Activated CD4-positive, alpha-beta T cell treated with anti-CD3 and anti-CD28 coated beads for 36 hours (primary cell): ENCODE measurements at regions not wholly inside any gene's neighbourhood (a gene's known extent, or its start where the extent isn't known, plus 50 kb on each side); places are given as distances from the start of the nearest gene placed in this dataset.

Experiments
- ATAC-seq: fragments of 200-7000 bp; cut with Tn5 transposase; one replicate; pipeline ENCODE4 v1.10.0; 2021; ENCODE audit warnings: mild to moderate bottlenecking, moderate library complexity
- CTCF ChIA-PET: fragments of 350-600 bp; sonication (Branson Sonifier 250); formaldehyde crosslinking; loops from one replicate; lab custom pipeline; 2021; ENCODE audit warnings: antibody characterized with exemption; lab: Charles Lee
- POLR2A ChIA-PET: fragments of 350-600 bp; sonication (Branson Sonifier 250); formaldehyde crosslinking; loops from one replicate; lab custom pipeline; 2021; ENCODE audit warnings: antibody characterized with exemption, inconsistent platforms; lab: Charles Lee
- DNase-seq: peaks from one replicate; pipeline ENCODE4 v3.0.0-alpha.2; 2020
- H3K27ac Mint-ChIP-seq: one replicate; pipeline ENCODE4 v1.8.0; 2021; ENCODE audit warnings: mixed read lengths
- H3K27me3 Mint-ChIP-seq: one replicate; pipeline ENCODE4 v1.8.0; 2021; ENCODE audit warnings: mixed read lengths
- H3K36me3 Mint-ChIP-seq: one replicate; pipeline ENCODE4 v1.8.0; 2021; ENCODE audit warnings: low read depth, mixed read lengths
- H3K4me1 Mint-ChIP-seq: one replicate; pipeline ENCODE4 v1.8.0; 2021; ENCODE audit warnings: mixed read lengths
- H3K4me3 Mint-ChIP-seq: one replicate; pipeline ENCODE4 v1.8.0; 2021; ENCODE audit warnings: mild to moderate bottlenecking, moderate library complexity, mixed read lengths
- H3K9me3 Mint-ChIP-seq: one replicate; pipeline ENCODE4 v1.8.0; 2021; ENCODE audit warnings: low read depth, mixed read lengths
- intact Hi-C, 2 experiments: fragments of 100-400 bp; cut with DNase I in 1 of 2; cut with micrococcal nuclease in 1 of 2; formaldehyde crosslinking; loops; one replicate each; pipeline versions ENCODE4 v1.14.2 to v1.15.1; 2022 to 2024; cut with DNase I, micrococcal nuclease

DNA sequence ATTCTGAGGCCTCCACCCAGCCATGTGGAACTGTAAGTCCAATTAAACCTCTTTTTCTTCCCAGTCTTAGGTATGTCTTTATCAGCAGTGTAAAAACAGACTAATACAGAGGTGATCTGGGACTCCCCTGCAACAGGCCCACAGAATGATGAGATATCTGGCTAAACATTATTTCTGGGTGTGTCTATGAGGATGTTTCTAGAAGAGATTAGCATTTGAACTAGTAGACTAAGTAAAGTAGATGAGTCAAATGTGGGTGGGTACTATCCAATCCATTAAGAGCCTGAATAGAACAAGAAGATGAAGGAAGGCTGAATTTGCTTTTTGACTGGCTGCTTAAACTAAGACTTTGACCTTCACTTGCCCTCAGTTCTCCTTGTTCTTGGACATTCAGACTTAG, 396.5 kb upstream of the LRRC7 start:
- no peaks in the 10 kb centered on the region for H3K4me1 Mint-ChIP-seq
- DNase-seq (no peak), ATAC-seq (no peak)
- peaks cover 2% of the 10 kb centered on the region for H3K9me3 Mint-ChIP-seq
- H3K4me3 Mint-ChIP-seq: no peak overlapping the region
- intact Hi-C loops: no loop called here
- ChIA-PET POLR2A (no interaction called here), CTCF (interaction anchor here (1.1 kb wide), 1 partner anchor 8 kb away, joined by 3 read pairs; no protein-coding TSS in a partner anchor)
- no peak overlapping the region for H3K27ac Mint-ChIP-seq
- H3K27me3 Mint-ChIP-seq: no peaks in the 10 kb centered on the region
- H3K36me3 Mint-ChIP-seq: no peaks in the 10 kb centered on the region

DNA sequence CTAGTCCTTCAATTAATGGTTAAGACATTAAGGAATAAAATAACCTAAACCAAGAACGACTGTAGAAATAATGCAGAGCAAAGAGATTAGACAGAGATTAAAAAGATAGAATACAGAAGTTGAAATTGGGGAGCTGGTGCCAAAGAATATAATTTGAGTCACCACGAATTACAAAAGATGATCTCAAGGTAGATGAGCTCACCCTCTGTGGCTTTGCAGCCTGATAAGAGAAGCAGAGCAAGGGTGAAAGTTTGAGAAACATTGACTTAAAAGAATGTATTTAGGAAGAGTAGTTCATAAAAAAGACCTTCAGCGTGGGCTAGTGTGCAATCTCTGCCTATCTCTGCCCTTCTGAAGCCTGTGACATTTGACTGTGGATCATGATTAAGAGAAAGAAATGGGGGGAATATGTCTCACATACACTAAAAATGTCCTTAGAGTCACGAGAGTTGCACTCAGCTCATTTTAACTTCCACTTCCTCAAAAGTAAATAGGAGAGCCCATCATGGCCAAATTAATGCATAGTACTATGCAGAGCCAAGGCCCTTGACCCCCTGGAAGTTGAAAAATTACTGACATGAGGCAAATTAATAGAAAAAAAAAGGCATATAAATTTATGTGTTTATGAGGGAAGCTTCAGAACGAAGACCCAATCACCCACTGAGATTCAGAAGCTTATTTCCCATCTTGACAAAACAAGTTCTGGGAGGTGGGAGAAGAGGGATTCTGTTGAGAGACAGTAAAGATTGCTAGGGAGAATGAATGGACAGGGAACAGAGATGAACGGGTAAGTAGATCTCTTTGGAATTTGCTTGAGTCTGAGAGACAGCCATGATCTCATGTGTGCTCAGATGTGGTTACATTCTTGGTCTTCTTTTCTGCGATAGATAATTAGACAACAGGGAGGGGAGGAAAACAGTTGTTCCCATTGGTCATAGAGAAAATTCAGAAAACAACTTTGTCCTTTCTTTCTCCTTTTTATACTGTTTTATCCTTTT, 395.4 kb upstream of the LRRC7 start:
- no peaks in the 10 kb centered on the region for H3K36me3 Mint-ChIP-seq
- H3K4me3 Mint-ChIP-seq: no peak overlapping the region
- ATAC-seq (no peak), DNase-seq (no peak)
- H3K27ac Mint-ChIP-seq: no peak overlapping the region
- intact Hi-C loops: no loop called here
- no peaks in the 10 kb centered on the region for H3K9me3 Mint-ChIP-seq
- CTCF ChIA-PET: interaction anchor here (1.1 kb wide), 1 partner anchor 9 kb away, joined by 3 read pairs; no protein-coding TSS in a partner anchor
- no peaks in the 10 kb centered on the region for H3K27me3 Mint-ChIP-seq
- POLR2A ChIA-PET: no interaction called here
- H3K4me1 Mint-ChIP-seq: no peaks in the 10 kb centered on the region

DNA sequence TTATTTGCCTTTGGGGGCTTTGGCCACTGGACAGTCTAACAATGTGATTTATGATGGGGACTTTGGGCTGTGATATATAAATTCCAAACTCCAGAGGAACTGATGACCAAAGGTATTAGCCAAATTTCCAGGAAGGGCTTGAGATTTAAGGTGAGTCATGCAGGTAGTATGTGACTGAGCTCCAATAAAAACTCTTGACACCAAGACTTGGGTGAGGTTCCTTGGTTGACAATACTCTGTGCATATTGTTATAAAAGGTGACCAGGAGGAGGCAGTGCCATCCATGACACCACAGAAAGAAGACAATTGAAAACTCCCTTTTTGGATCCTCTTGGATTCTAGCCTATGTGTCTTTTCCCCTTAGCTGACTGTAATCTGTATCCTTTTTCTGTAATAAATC, 392.7 kb upstream of the LRRC7 start:
- H3K36me3 Mint-ChIP-seq: no peaks in the 10 kb centered on the region
- ATAC-seq (no peak), DNase-seq (no peak)
- H3K4me1 Mint-ChIP-seq: no peaks in the 10 kb centered on the region
- no peak overlapping the region for H3K27ac Mint-ChIP-seq
- intact Hi-C loops: no loop called here
- no peak overlapping the region for H3K4me3 Mint-ChIP-seq
- POLR2A ChIA-PET: no interaction called here
- H3K27me3 Mint-ChIP-seq: no peaks in the 10 kb centered on the region
- CTCF ChIA-PET: no interaction called here
- peaks cover 1% of the 10 kb centered on the region for H3K9me3 Mint-ChIP-seq

DNA sequence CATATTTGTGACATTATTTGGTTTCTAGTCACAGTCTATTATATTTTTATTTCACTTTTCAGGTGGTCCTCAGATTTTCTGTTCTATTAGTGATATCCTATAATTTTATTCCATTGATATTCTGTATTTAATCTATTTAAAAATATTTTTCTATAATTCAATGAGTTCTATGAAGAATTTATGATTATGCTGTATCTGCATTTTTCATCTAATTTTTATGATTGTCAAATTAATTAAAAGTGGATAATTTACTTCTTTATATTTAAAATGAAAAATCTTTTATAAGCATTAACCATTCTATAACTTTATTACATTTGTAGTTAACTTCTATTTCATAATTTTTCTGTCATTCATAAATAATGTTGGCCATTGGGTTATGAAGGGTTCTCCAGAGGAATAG, 387.4 kb upstream of the LRRC7 start:
- Mint-ChIP-seq H3K4me1 (no peaks in the 10 kb centered on the region), H3K27me3 (no peaks in the 10 kb centered on the region), H3K27ac (no peak overlapping the region), H3K4me3 (no peak overlapping the region), H3K9me3 (peaks cover 1% of the 10 kb centered on the region), H3K36me3 (no peaks in the 10 kb centered on the region)
- ChIA-PET CTCF (interaction anchor here (1.2 kb wide), 1 partner anchor 21 kb away, joined by 3 read pairs; no protein-coding TSS in a partner anchor), POLR2A (no interaction called here)
- intact Hi-C loops: no loop called here
- no peak for DNase-seq
- no peak for ATAC-seq

DNA sequence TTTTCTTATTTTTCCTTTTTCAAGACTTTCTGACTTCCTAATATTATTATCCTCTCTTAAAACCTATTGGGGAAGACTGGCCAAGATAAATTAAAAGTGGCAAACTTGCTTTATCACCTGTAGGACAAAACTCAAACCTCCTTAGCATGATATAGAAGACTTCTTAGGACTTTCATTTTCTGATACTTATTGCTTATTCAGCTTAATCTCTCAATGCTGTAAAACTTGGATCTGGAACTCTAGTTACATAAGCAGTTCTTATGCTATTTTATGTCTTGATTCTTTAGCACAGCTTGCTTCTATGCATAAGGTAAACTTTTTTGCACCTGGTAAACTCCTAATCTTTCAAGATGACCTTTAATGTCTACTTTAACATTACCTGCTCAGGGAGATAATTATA, 382.3 kb upstream of the LRRC7 start:
- Mint-ChIP-seq H3K27ac (no peak overlapping the region), H3K9me3 (no peaks in the 10 kb centered on the region), H3K36me3 (no peaks in the 10 kb centered on the region), H3K4me1 (no peaks in the 10 kb centered on the region), H3K4me3 (no peak overlapping the region), H3K27me3 (no peaks in the 10 kb centered on the region)
- ChIA-PET POLR2A (no interaction called here), CTCF (no interaction called here)
- DNase-seq (no peak), ATAC-seq (no peak)
- intact Hi-C loops: no loop called here

DNA sequence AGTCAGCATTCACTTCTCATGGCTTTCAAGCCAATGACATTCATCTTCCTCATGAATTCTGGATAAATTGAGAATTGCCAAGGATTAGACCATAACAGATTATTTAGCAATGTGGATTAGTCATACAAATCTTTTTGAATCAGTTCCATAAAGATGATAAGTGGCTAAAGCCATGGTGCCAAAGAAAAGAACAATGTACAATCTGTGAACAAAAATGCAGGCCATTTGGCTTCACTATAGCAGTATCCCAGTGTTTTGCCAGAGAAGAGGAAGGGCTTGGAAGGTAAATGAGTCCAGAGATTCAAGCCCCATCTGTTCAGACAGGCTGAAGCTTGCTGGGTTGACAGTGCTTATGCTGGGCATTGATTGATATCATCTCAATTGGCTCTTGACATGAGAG, 376.4 kb upstream of the LRRC7 start:
- ATAC-seq (no peak), DNase-seq (no peak)
- H3K9me3 Mint-ChIP-seq: peaks cover 7% of the 10 kb centered on the region

DNA sequence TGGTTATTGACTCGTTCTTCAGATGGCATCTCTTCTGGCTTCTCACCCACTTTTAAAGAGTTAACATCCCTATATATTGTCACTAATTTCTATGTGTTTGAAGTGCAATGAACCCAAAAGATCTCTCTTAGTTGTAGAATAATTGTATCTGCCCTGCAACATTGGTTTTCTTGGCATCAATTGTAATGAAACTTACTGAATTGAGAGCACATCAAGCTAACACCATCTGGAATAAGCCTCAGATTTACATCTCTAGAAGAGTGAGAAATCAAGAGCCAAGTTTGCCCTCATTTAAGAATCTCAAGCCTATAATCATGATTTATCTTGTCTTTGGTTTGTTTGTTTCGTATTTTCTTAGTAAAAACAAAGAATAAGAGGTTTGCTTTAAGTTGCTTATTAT, 372.6 kb upstream of the LRRC7 start:
- ChIA-PET POLR2A (no interaction called here), CTCF (no interaction called here)
- H3K4me1 Mint-ChIP-seq: no peaks in the 10 kb centered on the region
- ATAC-seq: no peak
- no peak for DNase-seq
- no peak overlapping the region for H3K4me3 Mint-ChIP-seq
- H3K9me3 Mint-ChIP-seq: peaks cover 7% of the 10 kb centered on the region
- H3K27me3 Mint-ChIP-seq: no peaks in the 10 kb centered on the region
- intact Hi-C loops: no loop called here
- no peak overlapping the region for H3K27ac Mint-ChIP-seq
- no peaks in the 10 kb centered on the region for H3K36me3 Mint-ChIP-seq

More for the DNA sequence above, 376.4 kb upstream of the LRRC7 start:
- Mint-ChIP-seq H3K27me3 (no peaks in the 10 kb centered on the region), H3K27ac (no peak overlapping the region), H3K4me1 (no peaks in the 10 kb centered on the region), H3K4me3 (no peak overlapping the region), H3K36me3 (no peaks in the 10 kb centered on the region)
- ChIA-PET CTCF (no interaction called here), POLR2A (no interaction called here)
- intact Hi-C loops: no loop called here

DNA sequence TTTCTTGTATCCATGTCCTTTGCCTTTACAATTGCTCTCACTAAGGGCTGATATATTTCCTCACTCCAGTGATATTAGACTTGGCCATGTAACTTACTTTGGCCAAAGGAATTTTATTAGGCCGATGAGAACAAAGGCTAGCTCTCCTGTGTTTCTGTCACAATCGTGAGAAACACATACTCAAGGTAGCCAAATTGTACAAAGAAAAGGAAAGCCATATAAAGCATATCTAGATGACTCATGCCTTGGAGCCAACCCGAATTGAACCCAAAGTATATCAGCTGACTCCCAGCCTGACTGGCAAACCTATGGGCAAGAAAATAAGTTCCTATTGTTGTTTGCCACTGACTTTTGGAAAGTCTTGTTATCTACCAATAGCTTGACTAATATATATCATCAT, 371.7 kb upstream of the LRRC7 start:
- no peaks in the 10 kb centered on the region for H3K36me3 Mint-ChIP-seq
- no peak for DNase-seq
- H3K4me3 Mint-ChIP-seq: no peak overlapping the region
- H3K27me3 Mint-ChIP-seq: no peaks in the 10 kb centered on the region
- CTCF ChIA-PET: no interaction called here
- intact Hi-C loops: no loop called here
- H3K9me3 Mint-ChIP-seq: peaks cover 7% of the 10 kb centered on the region
- H3K27ac Mint-ChIP-seq: no peak overlapping the region
- ATAC-seq: no peak
- H3K4me1 Mint-ChIP-seq: no peaks in the 10 kb centered on the region
- POLR2A ChIA-PET: no interaction called here

DNA sequence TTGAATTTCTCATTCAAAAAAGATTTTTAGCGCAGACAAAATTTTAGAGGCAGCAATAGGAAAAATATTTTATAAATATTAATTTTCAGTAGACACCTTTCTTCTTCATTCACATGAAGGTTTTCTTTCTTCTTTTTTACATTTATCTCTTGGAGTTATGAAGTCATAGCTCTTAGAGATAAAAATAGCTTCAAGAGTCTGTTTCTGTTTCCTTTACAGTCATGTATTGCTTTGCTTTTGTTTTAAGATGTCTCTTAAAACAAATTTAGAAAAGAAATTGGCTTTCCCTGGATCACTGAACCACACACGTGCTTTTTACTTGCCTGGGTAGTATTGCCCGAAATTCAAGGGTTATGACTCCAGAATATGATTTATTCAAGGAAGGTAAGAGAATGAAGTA, 369.9 kb upstream of the LRRC7 start:
- ATAC-seq: no peak
- ChIA-PET POLR2A (no interaction called here), CTCF (no interaction called here)
- Mint-ChIP-seq H3K36me3 (no peaks in the 10 kb centered on the region), H3K27ac (no peak overlapping the region), H3K9me3 (peaks cover 4% of the 10 kb centered on the region), H3K4me3 (no peak overlapping the region), H3K4me1 (no peaks in the 10 kb centered on the region), H3K27me3 (no peaks in the 10 kb centered on the region)
- DNase-seq: no peak
- intact Hi-C loops: no loop called here

DNA sequence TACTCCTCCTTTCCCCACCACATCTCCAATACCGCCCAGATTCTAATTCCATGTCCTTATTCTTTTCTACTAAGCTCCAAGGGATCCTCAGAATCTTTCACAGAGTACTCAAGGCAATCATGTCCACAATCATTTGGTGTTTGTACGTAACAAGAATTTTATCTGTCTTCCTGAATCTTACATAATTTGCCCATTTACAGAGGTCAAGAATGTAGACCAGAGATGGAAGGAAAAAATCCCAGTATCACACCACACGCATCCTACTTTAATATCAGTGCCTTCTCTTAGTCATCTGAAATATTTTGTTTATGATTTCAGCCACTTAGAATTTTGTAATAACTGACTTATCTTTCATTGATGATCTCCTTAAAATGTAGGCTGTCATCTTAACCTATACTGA, 366.0 kb upstream of the LRRC7 start:
- Mint-ChIP-seq H3K27me3 (no peaks in the 10 kb centered on the region), H3K4me3 (no peak overlapping the region), H3K36me3 (no peaks in the 10 kb centered on the region), H3K9me3 (peaks cover 3% of the 10 kb centered on the region), H3K4me1 (no peaks in the 10 kb centered on the region), H3K27ac (no peak overlapping the region)
- ChIA-PET CTCF (no interaction called here), POLR2A (no interaction called here)
- DNase-seq (no peak), ATAC-seq (no peak)
- intact Hi-C loops: no loop called here

DNA sequence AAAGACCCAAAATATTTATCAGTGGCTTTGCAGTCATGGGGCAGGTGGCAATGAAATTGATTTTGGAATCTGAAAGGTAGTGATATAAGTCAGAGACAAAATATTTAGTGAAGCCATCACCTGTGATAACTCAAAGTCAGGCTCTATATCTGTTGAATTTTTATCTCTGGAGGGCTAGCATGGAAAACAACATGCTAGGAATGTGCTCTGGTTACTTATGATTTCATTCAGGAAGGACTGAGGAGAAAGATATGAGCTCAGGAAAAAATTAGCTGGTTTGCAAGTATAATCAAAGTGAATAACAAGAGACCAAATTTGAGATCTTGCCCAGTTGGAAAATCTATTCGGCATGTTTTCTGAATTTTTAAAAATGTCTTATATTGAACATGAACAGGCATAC, 364.6 kb upstream of the LRRC7 start:
- no peak for DNase-seq
- no peak for ATAC-seq
- intact Hi-C loops: no loop called here
- no peak overlapping the region for H3K27ac Mint-ChIP-seq
- H3K36me3 Mint-ChIP-seq: no peaks in the 10 kb centered on the region
- peaks cover 3% of the 10 kb centered on the region for H3K9me3 Mint-ChIP-seq
- no peaks in the 10 kb centered on the region for H3K4me1 Mint-ChIP-seq
- H3K27me3 Mint-ChIP-seq: no peaks in the 10 kb centered on the region
- ChIA-PET CTCF (no interaction called here), POLR2A (no interaction called here)
- H3K4me3 Mint-ChIP-seq: no peak overlapping the region

DNA sequence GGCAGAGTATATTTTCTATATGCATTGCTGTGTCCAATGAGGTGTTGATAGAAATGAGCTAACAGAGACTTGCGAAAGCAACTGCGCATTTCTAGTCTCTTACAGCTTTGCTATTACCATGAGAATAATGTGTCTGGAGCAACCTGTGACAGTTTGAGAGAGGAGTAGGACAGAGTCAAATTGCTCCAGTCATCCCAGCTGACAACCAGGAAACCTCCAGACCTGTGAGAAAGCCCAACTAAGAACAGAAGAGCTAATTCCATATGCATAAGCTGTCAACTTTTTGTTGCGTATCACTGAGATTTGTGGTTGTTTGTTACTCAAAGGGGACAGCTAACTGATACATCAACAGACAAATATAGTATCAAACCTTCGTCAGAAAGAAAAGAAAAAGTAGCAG, 354.1 kb upstream of the LRRC7 start:
- H3K9me3 Mint-ChIP-seq: peaks cover 11% of the 10 kb centered on the region
- intact Hi-C loops: no loop called here
- ChIA-PET CTCF (interaction anchor here (0.8 kb wide), 1 partner anchor 32 kb away, joined by 4 read pairs; no protein-coding TSS in a partner anchor), POLR2A (no interaction called here)
- DNase-seq (no peak), ATAC-seq (no peak)
- no peak overlapping the region for H3K4me3 Mint-ChIP-seq
- no peak overlapping the region for H3K27ac Mint-ChIP-seq
- no peaks in the 10 kb centered on the region for H3K36me3 Mint-ChIP-seq
- H3K4me1 Mint-ChIP-seq: no peaks in the 10 kb centered on the region
- no peaks in the 10 kb centered on the region for H3K27me3 Mint-ChIP-seq
